ENCODE measurements at regions not wholly inside any gene's neighbourhood (a gene's known extent, or its start where the extent isn't known, plus 50 kb on each side); places are given as distances from the start of the nearest gene placed in this dataset.

DNA sequence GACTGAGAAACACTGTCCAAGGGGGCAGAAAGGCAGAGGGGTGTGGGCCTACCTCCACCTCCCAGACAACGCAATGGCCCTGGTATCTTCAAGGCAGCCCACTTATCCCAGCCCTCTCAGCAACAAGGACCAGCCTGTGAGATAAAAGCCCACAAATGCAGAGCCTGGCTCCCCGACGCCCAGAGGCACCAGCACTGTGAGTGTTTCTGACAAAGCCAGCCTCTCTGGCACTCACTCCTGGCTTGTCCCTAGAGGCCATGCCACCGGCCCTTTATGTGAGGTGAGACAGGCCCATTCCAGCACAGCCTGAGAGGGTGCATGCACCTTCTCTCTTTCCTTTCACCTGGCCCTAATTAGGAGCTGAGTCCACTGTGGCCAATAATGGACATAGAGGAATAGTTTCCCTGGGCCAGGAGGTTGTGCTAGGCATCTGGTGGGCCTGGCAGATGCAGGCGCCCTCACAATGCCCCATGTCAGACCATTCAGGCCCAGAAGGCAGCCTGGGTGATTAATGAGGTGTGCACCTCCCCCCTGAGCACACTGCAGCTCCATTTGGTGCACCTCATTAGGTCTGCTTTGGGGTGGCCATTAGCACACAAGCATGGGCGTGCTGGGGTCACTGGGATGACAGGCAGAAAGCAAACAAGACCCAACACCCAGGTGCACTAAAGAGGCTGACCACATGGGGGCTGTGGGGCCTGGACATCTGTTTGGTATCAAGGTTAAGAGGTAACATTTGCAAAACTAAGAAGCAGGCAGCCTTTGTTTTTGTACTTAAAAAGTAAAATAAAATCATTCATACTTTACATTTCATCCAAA lies 176.0 kb downstream of the MED10 start:
- no peak for DNase-seq (ENCODE audit: low spot score)
- no peaks in the 10 kb centered on the region for H3K4me1 Mint-ChIP-seq (ENCODE audit: low read depth)
- no peaks in the 10 kb centered on the region for H3K27me3 Mint-ChIP-seq (ENCODE audit: low read depth)
- no peaks in the 10 kb centered on the region for H3K36me3 Mint-ChIP-seq (ENCODE audit: low read depth)
- no peak overlapping the region for H3K4me3 Mint-ChIP-seq (ENCODE audit: unreplicated experiment)
- TF ChIP-seq, protein P1, sequence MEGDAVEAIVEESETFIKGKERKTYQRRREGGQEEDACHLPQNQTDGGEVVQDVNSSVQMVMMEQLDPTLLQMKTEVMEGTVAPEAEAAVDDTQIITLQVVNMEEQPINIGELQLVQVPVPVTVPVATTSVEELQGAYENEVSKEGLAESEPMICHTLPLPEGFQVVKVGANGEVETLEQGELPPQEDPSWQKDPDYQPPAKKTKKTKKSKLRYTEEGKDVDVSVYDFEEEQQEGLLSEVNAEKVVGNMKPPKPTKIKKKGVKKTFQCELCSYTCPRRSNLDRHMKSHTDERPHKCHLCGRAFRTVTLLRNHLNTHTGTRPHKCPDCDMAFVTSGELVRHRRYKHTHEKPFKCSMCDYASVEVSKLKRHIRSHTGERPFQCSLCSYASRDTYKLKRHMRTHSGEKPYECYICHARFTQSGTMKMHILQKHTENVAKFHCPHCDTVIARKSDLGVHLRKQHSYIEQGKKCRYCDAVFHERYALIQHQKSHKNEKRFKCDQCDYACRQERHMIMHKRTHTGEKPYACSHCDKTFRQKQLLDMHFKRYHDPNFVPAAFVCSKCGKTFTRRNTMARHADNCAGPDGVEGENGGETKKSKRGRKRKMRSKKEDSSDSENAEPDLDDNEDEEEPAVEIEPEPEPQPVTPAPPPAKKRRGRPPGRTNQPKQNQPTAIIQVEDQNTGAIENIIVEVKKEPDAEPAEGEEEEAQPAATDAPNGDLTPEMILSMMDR (IDR thresholded peaks at IDR 0.05): no peak
- no peak overlapping the region for H3K27ac Mint-ChIP-seq (ENCODE audit: unreplicated experiment)
- H3K9me3 Mint-ChIP-seq (ENCODE audit: low read depth): peaks cover 3% of the 10 kb centered on the region

DNA sequence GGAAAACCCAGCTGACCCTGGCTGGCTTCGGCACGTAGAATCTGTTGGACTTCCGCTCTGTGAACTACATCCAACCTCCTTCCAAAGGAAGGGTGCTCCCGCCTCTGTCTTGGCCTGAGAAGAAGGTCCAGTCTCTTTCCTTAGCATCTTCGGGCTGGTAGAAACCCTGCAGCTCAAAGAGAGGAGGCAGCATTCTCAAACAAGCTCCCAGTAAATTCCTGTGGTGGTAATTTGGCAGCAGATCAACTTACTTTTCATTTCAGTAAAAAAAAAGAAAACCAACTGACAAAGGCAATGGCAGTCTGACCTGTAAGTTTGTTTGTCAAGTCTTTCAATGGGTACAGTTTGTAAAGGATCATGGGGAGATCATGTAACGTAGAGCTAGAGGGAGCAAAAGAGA lies 176.7 kb downstream of the MED10 start:
- Mint-ChIP-seq H3K27me3 (ENCODE audit: low read depth) (no peaks in the 10 kb centered on the region), H3K36me3 (ENCODE audit: low read depth) (no peaks in the 10 kb centered on the region), H3K4me3 (ENCODE audit: unreplicated experiment) (no peak overlapping the region), H3K4me1 (ENCODE audit: low read depth) (no peaks in the 10 kb centered on the region), H3K27ac (ENCODE audit: unreplicated experiment) (no peak overlapping the region), H3K9me3 (ENCODE audit: low read depth) (no peaks in the 10 kb centered on the region)
- TF ChIP-seq, protein P1 (IDR thresholded peaks at IDR 0.05): no peak
- DNase-seq (ENCODE audit: low spot score): no peak

DNA sequence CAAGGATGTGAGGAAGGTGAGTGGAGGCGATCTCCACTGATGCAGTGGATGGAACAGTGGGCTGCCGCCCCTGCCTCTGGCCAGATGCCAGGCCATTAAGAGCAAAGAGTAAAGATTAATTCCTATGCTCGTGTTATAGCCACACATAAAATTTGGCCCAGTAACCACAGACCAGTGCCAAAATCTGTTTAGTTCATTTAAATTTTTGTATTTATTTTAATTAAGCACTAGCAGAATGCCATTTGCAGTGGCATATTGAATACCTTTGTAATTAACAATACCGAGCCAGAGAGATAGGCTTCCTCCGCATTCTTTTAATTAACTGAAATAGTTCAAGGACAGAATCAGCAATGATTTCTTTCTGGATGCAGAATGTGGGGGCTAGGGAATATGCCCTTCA lies 179.8 kb downstream of the MED10 start:
- H3K9me3 Mint-ChIP-seq (ENCODE audit: low read depth): no peaks in the 10 kb centered on the region
- no peak overlapping the region for H3K4me3 Mint-ChIP-seq (ENCODE audit: unreplicated experiment)
- H3K4me1 Mint-ChIP-seq (ENCODE audit: low read depth): no peaks in the 10 kb centered on the region
- TF ChIP-seq, protein P1 (IDR thresholded peaks at IDR 0.05): no peak
- H3K27me3 Mint-ChIP-seq (ENCODE audit: low read depth): peaks cover 2% of the 10 kb centered on the region
- H3K27ac Mint-ChIP-seq (ENCODE audit: unreplicated experiment): no peak overlapping the region
- no peaks in the 10 kb centered on the region for H3K36me3 Mint-ChIP-seq (ENCODE audit: low read depth)
- DNase-seq (ENCODE audit: low spot score): no peak

DNA sequence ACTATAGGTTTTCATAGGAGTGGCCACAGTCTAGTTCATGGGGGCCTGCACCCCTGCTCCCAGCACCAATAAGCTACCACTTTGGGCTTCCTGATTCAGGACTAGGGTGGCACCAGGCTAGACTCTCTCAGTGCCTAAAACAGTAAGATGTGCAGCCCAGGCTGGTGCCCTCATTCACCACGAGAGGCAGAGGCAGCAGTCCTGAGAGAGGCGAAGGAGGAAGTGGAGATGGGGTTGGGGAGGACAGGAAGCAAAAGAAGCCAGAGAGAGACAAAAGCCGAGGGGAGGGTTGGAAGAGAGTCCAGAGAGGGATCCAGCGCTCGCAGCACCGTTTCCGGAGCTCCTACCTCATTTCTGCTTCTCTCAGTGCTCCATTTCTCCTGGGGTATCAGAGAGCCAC lies 180.9 kb downstream of the MED10 start:
- Mint-ChIP-seq H3K9me3 (ENCODE audit: low read depth) (no peaks in the 10 kb centered on the region), H3K36me3 (ENCODE audit: low read depth) (no peaks in the 10 kb centered on the region), H3K4me1 (ENCODE audit: low read depth) (no peaks in the 10 kb centered on the region), H3K4me3 (ENCODE audit: unreplicated experiment) (no peak overlapping the region), H3K27ac (ENCODE audit: unreplicated experiment) (no peak overlapping the region), H3K27me3 (ENCODE audit: low read depth) (peaks cover 5% of the 10 kb centered on the region)
- no peak for DNase-seq (ENCODE audit: low spot score)
- TF ChIP-seq, protein P1 (IDR thresholded peaks at IDR 0.05): no peak

DNA sequence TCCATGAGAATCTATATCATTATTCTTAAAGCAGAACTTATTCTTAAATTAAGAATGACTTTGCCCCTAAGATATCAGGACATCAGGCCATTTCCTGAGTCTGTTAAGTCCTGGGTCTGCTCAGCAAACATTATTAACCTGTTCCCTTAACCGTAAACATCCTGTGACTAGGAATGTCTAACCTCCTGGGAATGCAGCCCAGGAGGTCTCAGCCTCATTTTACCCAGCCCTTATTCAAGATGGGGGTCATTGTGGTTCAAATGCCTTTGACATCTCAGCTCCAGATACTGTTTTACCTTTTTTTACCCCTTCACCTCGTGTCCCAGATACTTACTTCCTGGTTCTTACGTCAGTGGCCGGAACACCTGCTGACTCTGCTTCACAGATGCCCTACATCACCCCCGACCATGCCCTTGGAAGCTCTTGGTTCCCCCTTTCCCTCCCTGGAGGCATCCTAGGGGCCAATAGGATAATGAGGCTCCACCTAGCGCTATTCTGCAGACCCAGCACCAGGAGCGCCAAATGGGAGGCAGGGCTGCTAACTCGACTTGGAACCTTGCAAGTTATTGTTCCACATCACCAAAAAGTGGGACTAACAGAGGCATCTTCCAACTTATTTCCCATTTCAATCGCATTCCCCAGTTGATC lies 182.5 kb downstream of the MED10 start:
- no peak for DNase-seq (ENCODE audit: low spot score)
- H3K27me3 Mint-ChIP-seq (ENCODE audit: low read depth): peaks cover 5% of the 10 kb centered on the region

More for the DNA sequence above, 182.5 kb downstream of the MED10 start:
- no peaks in the 10 kb centered on the region for H3K4me1 Mint-ChIP-seq (ENCODE audit: low read depth)
- H3K4me3 Mint-ChIP-seq (ENCODE audit: unreplicated experiment): no peak overlapping the region
- no peaks in the 10 kb centered on the region for H3K36me3 Mint-ChIP-seq (ENCODE audit: low read depth)
- no peaks in the 10 kb centered on the region for H3K9me3 Mint-ChIP-seq (ENCODE audit: low read depth)
- H3K27ac Mint-ChIP-seq (ENCODE audit: unreplicated experiment): no peak overlapping the region
- TF ChIP-seq, protein P1 (IDR thresholded peaks at IDR 0.05): no peak

Data from chondrocyte (in vitro differentiated cells).